ENCODE measurements at regions not wholly inside any gene's neighbourhood (a gene's known extent, or its start where the extent isn't known, plus 50 kb on each side); places are given as distances from the start of the nearest gene placed in this dataset.
A peak's percentile ranks its signal among the peaks of the same experiment; 100 is the strongest.
"Not testable (repeated sequence)": the region's sequence is repeated elsewhere in the genome, so short reads cannot be mapped to it uniquely, and the experiment has no call there.

DNA sequence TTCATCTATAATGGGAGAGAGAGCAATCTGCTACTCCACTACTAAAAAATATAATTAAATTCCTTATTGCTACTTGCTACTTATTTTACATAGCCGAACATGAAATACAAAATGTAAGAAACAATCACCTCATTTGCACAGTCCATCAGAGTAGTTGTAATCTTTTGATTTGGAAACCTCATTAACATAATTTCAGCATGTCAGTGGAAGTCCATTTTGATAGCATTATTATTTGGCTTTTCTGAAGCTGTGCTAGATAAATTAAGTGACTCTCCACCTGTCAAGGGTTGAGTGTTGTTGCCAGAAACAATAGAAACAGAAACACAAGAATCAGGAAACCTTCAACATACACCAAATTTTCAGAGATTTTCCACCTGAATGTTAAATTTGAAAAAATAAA lies 250.0 kb downstream of the RFPL4B start:
- TF ChIP-seq CTCF (IDR thresholded peaks at IDR 0.05; ENCODE audit: insufficient read depth, low read depth, low read length), result no peak

GRCh38 chr6:112600168-112600567 lies 253.0 kb downstream of the RFPL4B start:
- no peak for DNase-seq (ENCODE audit: low read depth)
- TF ChIP-seq CTCF (IDR thresholded peaks at IDR 0.05; ENCODE audit: insufficient read depth, low read depth, low read length), result peak; percentile 27
- no peak overlapping the region for H3K4me3 ChIP-seq (ENCODE audit: low read depth, low read length)

More for the DNA sequence above, 250.0 kb downstream of the RFPL4B start:
- no peak for DNase-seq (ENCODE audit: low read depth)
- H3K4me3 ChIP-seq (ENCODE audit: low read depth, low read length), result no peak overlapping the region

DNA sequence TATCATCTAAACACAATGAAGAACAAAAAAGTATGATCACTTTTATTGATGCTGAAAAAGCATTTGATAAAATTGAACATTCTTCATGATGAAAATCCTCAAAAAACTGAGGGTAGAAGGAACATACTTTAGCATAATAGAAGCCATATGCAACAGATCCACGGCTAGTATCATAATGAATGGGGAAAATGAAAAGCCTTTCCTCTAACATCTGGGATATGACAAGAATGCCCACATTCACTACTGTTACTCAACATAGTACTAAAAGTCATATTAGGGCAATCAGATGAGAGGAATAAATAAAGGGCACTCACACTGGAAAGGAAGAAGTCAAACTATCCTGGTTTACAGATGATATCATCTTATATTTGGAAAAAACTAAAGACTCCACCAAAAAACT lies 256.6 kb downstream of the RFPL4B start:
- DNase-seq (ENCODE audit: low read depth), result no peak
- no peak overlapping the region for H3K4me3 ChIP-seq (ENCODE audit: low read depth, low read length)
- no peak for TF ChIP-seq CTCF (IDR thresholded peaks at IDR 0.05; ENCODE audit: insufficient read depth, low read depth, low read length)

GRCh38 chr6:112606656-112607435 lies 259.7 kb downstream of the RFPL4B start:
- TF ChIP-seq CTCF (IDR thresholded peaks at IDR 0.05; ENCODE audit: insufficient read depth, low read depth, low read length), result no peak
- no peak for DNase-seq (ENCODE audit: low read depth)
- H3K4me3 ChIP-seq (ENCODE audit: low read depth, low read length), result no peak overlapping the region

GRCh38 chr6:112608925-112609324 lies 261.8 kb downstream of the RFPL4B start:
- DNase-seq (ENCODE audit: low read depth); H3K4me3 ChIP-seq (ENCODE audit: low read depth, low read length): not testable (repeated sequence)

DNA sequence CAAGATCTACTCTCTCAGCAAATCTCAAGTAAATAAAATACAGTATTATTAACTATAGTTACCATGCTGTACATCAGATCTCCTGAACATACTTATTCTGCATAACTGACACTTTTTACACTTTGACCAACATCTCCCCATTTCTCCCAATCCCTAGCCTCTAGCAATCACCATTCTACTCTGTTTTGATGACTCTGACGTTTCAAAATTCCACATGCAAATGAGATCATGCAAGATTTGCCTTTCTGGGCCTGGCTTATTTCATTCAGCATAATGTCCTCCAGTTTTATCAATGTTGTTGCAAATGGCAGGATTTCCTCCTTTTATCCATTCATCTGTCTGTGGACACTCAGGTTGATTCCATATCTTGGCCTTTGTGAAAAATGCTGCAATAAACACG lies 266.3 kb downstream of the RFPL4B start:
- no peak for DNase-seq (ENCODE audit: low read depth)
- no peak for TF ChIP-seq CTCF (IDR thresholded peaks at IDR 0.05; ENCODE audit: insufficient read depth, low read depth, low read length)
- H3K4me3 ChIP-seq (ENCODE audit: low read depth, low read length), result no peak overlapping the region

DNA sequence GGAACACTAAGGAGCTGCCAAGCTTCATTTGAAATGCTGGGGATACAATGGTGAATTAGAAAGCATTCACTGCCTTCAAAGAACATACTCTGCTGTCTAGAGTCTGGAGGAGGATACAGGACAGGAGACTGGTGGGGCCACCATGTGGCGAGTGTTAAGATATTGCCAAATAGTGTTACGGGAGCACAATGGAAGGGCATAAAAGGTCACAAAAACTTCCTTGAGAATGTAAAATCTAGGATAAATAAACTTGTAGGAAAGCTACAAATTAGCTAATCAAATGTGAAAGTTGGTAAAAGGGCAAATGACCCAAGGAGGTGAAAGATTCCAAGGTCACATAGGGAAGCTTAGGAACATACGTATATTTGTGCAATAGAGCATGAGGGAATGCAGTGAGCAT lies 271.7 kb downstream of the RFPL4B start:
- DNase-seq (ENCODE audit: low read depth), result peak; percentile 27
- H3K4me3 ChIP-seq (ENCODE audit: low read depth, low read length), result no peak overlapping the region
- TF ChIP-seq CTCF (IDR thresholded peaks at IDR 0.05; ENCODE audit: insufficient read depth, low read depth, low read length), result peak; percentile 21

Measured in fibroblast of villous mesenchyme (primary cell).